GM12891 (cell line): ENCODE measurements at regions not wholly inside any gene's neighbourhood (a gene's known extent, or its start where the extent isn't known, plus 50 kb on each side); places are given as distances from the start of the nearest gene placed in this dataset.
"Not testable (repeated sequence)": the region's sequence is repeated elsewhere in the genome, so short reads cannot be mapped to it uniquely, and the experiment has no call there.

ENCODE experiments used
- DNase-seq: peaks from one replicate; pipeline ENCODE4 v3.0.0; 2011; ENCODE audit warnings: low spot score; ENCODE audit not compliant: insufficient read length
- FAIRE-seq: peaks from 2 replicates; lab custom pipeline; 2011; peaks lifted over from hg19 to GRCh38; lab: Jason Lieb, UNC
- PAX5 ChIP-seq: IDR thresholded peaks from 2 replicates; pipeline ENCODE4 v1.6.1; 2011; ENCODE audit warnings: low read length, moderate library complexity, mild to moderate bottlenecking; ENCODE audit not compliant: insufficient read depth, severe bottlenecking
- POLR2A ChIP-seq: IDR thresholded peaks from 2 replicates; pipeline ENCODE4 v1.6.1; 2011; ENCODE audit warnings: low read depth, low read length, control low read depth
- POLR2AphosphoS5 ChIP-seq: IDR thresholded peaks from 2 replicates; pipeline ENCODE4 v1.6.1; 2011; ENCODE audit warnings: low read depth, low read length, control low read depth
- POU2F2 ChIP-seq: IDR thresholded peaks from 2 replicates; pipeline ENCODE4 v1.6.1; 2011; ENCODE audit warnings: low read depth, mild to moderate bottlenecking, control low read depth, low read length, moderate library complexity
- SPI1 ChIP-seq: IDR thresholded peaks from 2 replicates; pipeline ENCODE4 v1.6.1; 2011; ENCODE audit warnings: low read depth, low read length, control low read depth
- TAF1 ChIP-seq: IDR thresholded peaks from 2 replicates; pipeline ENCODE4 v1.6.1; 2011; ENCODE audit warnings: low read depth, low read length, control low read depth

DNA sequence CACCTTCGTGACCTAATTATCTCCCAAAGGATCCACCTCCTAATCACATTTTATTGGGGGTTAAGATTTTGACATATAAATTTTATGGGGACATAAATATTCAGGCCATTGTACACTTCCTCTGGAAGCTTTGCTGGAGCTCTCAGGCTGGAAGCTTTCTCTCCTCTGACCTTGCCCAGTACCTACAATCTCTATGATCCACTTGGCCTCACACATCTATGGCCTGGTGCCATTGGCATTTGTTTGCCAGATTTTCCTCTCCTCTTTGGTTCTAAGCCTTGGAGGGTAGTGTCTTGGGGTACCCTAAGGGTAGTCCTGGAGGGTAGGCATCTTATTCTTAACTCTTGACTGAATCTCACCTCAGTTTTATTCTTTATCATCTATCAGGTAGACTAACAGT is 79.0 kb downstream of the HLX start:
- no peak for DNase-seq
- TF ChIP-seq PAX5 (no peak), TAF1 (no peak), POLR2AphosphoS5 (no peak), SPI1 (no peak), POU2F2 (no peak), POLR2A (no peak)
- FAIRE-seq: no peak

DNA sequence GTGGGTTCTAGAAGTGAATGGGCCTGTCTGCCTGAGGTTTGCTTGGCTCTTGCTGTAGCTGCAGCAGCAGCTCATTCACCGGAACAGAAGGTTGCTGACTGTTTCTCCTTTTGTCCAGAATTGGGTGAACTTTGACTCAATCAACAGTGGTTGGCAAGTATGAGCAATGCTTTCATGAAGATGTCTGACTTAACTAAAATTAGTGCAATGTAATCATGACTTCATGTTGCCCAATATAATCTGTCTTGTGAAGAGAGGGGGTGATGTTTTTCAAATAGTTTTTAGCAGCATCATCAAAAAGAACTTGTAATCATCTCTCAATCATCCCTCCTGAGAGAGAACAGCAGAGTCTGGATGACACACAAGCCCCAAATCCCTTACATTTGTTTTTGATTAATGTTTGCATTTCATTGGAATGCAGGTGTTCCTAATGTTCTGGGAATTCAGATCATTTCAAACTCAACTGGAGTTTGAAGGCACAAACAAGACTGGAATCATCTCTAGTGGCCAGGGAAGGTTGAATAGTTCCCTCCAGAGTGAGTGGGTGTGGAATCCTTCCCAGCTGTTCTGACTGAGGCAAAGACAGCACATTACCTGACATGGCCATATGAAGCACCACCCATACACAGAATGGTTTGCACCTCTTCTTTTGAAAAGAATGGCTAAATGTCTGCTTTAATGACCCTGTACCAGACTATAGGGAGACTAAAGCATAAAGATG is 82.9 kb downstream of the HLX start:
- DNase-seq (no peak), FAIRE-seq (no peak)
- TF ChIP-seq POLR2AphosphoS5 (no peak), POLR2A (no peak), POU2F2 (no peak), TAF1 (no peak), SPI1 (no peak), PAX5 (no peak)

DNA sequence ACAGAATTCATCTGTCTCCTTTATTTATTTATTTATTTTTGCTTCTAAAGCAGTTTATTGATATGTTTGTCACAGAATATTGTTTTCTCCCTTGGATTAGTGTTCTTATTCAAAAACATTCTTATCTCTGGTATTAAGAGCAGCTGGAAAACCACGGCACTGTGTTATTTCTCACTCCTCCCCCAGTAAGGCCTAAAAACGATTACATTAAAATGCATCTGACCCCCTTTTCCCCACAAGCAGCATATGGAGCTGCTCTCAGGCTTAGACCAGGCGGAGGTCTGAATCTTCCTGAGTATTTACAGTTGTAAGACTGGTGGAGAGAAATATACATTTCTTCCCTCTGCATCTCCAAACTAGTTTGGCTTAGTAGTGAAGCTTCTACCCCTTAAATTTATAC is 86.8 kb downstream of the HLX start:
- FAIRE-seq (no peak), DNase-seq (no peak)
- TF ChIP-seq SPI1: no peak
- TF ChIP-seq POLR2AphosphoS5: no peak

DNA sequence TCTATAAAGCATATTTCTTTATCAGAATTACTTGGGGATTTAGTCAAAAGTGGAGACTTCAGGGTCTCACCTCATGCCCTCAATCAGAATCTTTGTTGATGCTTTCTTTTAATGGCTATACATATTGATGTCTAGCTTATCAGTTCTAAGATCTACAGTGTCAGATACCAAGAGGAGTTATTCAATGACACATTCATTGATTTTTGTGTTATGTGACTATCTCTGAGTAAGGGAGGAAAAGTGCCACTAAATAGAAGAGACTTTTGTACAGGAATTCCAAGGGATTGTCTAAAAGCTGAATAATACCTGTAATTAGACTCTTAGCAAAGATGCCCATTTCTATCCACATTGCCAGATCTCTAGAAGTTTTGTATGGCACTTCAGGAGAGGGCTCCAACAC is 87.2 kb downstream of the HLX start:
- TF ChIP-seq POLR2A (no peak), SPI1 (no peak), POU2F2 (no peak), PAX5 (no peak), TAF1 (no peak)
- DNase-seq (no peak), FAIRE-seq (no peak)

DNA sequence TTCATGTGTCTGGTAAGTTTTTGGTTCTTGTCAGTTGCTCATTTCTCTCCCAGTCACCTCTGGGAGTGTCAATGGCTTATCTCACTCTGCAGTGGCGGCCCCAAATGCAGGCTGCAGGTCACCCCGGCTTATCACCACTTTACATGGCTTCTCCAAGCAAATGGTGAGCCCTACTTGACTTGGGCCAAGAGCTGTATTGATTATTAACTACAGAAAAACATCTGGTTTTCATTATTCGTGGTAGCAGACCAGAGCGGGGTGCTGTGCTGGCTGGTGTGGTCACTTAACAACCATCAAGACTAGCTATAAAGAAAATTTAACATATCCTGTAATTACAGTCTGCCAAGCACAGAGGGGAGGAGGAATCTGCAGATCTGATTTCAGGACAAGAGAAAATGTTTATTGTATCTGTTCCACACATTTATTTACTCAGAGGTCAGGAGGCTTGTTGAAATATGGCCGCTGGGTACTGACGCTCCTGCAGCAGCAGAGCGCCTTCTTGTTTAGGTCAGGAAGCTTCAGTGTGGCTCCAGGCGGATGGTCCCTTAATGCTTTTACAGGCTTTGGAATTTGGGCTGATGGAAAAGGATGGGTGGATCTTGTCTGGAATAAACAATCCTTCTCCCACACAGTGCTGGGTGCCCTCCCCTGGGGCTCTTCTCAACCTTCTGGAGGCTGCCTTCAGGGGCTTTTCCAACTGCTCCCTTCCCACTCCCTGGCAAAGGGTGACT is 87.8 kb downstream of the HLX start:
- FAIRE-seq (no peak), DNase-seq (no peak)
- TF ChIP-seq POU2F2 (no peak), POLR2AphosphoS5 (no peak), SPI1 (no peak)

DNA sequence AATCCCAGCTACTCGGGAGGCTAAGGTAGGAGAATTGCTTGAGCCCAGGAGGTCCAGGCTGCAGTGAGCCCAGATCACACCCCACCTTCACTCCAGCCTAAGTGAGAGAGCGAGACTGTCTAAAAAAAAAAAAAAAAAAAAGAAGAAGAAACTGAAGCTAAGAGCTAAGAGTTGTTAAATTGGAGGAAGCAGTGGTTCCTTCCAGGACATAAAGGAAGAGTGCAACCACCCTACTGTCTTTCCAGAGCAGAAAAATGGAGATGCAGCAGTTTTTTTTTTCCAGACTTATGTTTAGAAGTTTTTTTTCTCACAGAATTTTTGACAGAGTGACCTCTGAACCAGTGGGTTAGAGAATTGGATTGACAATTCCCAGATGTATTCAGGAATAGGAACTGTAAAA is 88.7 kb downstream of the HLX start:
- TF ChIP-seq POLR2AphosphoS5 (no peak), POU2F2 (no peak), POLR2A (no peak), TAF1 (no peak), PAX5 (no peak), SPI1 (no peak)
- DNase-seq: no peak
- FAIRE-seq: no peak

DNA sequence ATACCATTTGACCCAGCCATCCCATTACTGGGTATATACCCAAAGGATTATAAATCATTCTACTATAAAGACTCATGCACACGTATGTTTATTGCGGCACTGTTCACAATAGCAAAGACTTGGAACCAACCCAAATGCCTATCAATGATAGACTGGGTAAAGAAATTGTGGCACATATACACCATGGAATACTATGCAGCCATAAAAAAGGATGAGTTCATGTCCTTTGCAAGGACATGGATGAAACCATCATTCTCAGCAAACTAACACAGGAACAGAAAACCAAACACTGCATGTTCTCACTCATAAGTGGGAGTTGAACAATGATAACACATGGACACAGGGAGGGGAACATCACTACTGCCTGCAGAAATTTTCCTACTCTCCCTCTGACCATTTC is 90.0 kb downstream of the HLX start:
- DNase-seq, FAIRE-seq: not testable (repeated sequence)

DNA sequence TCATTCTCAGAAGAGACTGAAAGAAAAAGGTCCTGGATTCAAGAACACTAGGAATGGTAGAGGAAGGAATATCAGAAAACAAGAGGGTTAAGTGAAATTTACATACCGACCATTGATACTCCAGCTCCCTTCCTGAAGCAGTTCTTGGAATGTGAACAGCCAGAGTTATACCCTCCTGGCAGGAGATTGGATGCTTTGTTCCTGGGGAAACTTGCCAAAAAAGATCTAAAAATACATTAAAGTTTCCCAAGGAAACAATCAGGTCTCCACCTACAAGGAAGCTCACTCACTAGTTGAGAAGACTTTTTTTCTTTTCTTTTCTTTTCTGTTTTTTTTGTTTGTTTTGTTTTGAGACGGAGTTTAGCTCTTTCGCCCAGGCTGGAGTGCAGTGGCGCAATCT is 91.1 kb downstream of the HLX start:
- DNase-seq (no peak), FAIRE-seq (no peak)
- TF ChIP-seq PAX5 (no peak), POU2F2 (no peak), SPI1 (no peak), POLR2A (no peak), POLR2AphosphoS5 (no peak)

DNA sequence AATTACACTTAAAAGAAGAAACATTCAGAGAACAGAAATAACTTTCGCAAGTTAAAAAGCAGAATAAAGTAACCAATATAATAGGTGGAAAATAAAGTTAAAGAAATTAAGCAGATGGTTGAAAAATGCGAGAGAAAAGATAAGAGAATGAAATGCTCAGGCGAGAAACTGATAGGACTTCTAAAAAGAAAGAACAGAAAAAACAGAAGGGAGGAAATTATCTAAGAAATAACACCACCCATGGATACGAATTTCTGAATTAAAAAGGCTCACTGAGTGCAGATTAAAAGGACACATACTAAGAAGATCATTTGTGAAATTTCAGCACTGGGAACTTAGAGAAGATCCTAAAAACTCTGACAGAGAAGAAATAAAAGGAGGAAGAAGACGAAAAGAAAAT is 92.0 kb downstream of the HLX start:
- DNase-seq (no peak), FAIRE-seq (no peak)
- TF ChIP-seq SPI1 (no peak), POU2F2 (no peak), POLR2A (no peak), TAF1 (no peak), PAX5 (no peak), POLR2AphosphoS5 (no peak)

DNA sequence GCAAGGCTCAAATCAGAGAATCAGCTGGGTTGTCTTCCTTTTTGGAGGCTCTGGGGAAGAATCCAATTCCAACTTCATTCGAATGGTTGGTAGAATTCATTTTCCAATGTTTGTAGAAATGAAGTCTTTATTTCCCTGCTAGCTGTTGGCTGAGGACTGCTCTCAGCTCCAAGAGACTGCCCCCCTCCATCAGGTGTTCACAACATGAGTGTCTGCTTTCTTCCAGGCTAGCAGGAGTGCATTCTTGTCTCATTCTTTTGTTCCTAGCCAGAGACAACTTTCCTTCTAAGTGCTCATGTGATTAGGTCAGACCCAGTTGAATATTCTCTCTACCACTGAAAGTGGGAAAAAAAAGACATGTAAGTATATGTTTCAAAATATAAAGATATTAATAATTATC is 95.2 kb downstream of the HLX start:
- TF ChIP-seq PAX5: no peak
- no peak for TF ChIP-seq SPI1
- TF ChIP-seq POU2F2: no peak
- TF ChIP-seq POLR2A: no peak
- no peak for TF ChIP-seq POLR2AphosphoS5
- TF ChIP-seq TAF1: no peak
- DNase-seq (no peak), FAIRE-seq (no peak)
